AG09309 (cell line): ENCODE measurements at regions not wholly inside any gene's neighbourhood (a gene's known extent, or its start where the extent isn't known, plus 50 kb on each side); places are given as distances from the start of the nearest gene placed in this dataset.

Experiments used
- DNase-seq: peaks from one replicate; pipeline ENCODE4 v3.0.0-alpha.2; 2010; ENCODE audit warnings: low read depth
- H3K4me3 ChIP-seq: 2 replicates; pipeline ENCODE4 v1.5.1; 2011; ENCODE audit warnings: mild to moderate bottlenecking, low read depth, low read length, moderate library complexity; ENCODE audit not compliant: control insufficient read depth
- CTCF ChIP-seq: IDR thresholded peaks from 2 replicates; pipeline ENCODE4 v1.5.1; 2011; ENCODE audit warnings: mild to moderate bottlenecking, low read depth, low read length, inconsistent platforms; ENCODE audit not compliant: insufficient read depth, control insufficient read depth; ENCODE audit errors: missing control alignments

DNA sequence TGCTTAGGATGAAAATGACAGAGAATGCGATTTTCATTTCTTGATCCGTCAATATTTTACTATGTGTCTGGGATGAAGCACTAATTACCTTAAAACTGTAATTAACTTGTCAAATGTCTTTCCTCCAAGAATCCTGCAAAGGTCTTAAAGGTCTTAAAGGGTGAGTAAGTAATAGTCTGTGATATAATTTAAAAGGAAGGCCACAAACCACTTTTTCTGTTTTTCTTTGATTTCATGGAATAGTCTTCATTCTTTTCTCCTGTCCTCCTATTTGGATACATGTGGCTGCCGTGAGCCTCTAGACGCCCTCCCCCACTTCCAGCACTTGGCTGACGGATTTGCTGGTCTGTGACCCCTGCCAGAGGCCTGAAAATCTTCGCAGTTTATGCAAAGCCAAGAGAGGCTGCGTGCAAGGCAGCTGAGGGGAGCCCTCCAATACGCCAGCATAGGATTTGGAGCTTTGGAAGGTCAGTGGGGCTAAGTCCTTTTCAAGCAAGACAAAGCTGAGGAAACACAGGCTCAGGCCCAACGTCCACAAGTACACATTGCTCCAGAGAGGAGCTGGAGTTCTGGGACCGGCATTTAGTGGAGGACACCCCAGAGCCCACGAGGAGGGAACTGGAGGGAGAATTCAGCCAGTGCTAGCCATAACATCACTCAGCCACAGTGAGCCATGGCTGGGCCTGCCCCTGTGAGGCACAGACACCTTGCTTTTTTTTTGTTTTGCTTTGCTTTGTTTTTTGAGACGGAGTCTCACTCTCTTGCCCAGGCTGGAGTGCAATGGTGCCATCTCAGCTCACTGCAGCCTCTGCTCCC lies 382.6 kb downstream of the SMOC2 start:
- no peak overlapping the region for H3K4me3 ChIP-seq
- no peak for TF ChIP-seq CTCF
- DNase-seq: no peak

- no peak for DNase-seq
- H3K4me3 ChIP-seq: no peak overlapping the region
- no peak for TF ChIP-seq CTCF
Observed at GRCh38 chr6:168822376-168822775, 381.4 kb downstream of the SMOC2 start.

DNA sequence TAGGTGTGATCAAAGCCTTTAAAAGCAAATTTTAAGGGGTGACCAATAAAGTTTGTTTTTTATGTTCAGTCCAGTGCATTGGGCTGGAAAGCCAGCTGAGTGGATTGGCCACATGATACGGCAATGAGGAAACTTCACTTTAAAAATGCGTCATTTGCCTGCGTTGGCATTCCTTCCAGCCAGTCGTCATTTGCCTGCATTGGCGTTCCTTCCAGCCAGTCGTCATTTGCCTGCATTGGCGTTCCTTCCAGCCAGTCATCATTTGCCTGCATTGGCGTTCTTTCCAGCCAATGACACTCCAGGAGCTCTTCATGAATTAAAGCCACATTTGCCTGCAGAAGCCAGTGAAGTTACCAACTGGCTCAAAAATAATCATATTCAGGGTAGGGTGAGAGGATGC lies 378.6 kb downstream of the SMOC2 start:
- TF ChIP-seq CTCF: no peak
- no peak overlapping the region for H3K4me3 ChIP-seq
- no peak for DNase-seq

- DNase-seq: no peak
- no peak overlapping the region for H3K4me3 ChIP-seq
- no peak for TF ChIP-seq CTCF
Observed at GRCh38 chr6:168817558-168818159, 376.7 kb downstream of the SMOC2 start.

GRCh38 chr6:168815229-168815628 lies 374.2 kb downstream of the SMOC2 start:
- no peak for DNase-seq
- no peak for TF ChIP-seq CTCF
- no peak overlapping the region for H3K4me3 ChIP-seq

- DNase-seq: no peak
- no peak for TF ChIP-seq CTCF
- H3K4me3 ChIP-seq: no peak overlapping the region
Observed at GRCh38 chr6:168808232-168808631, 367.2 kb downstream of the SMOC2 start.
